Stomach smooth muscle (tissue), 2 donors: ENCODE measurements at regions not wholly inside any gene's neighbourhood (a gene's known extent, or its start where the extent isn't known, plus 50 kb on each side); places are given as distances from the start of the nearest gene placed in this dataset.

Experiments used
- H3K27ac ChIP-seq: one replicate; pipeline ENCODE4 v1.7.0; 2013; ENCODE audit warnings: mild to moderate bottlenecking, low read length, inconsistent platforms
- H3K27me3 ChIP-seq, 2 donors: one replicate each; pipeline ENCODE4 v1.7.0; 2013; ENCODE audit warnings: low read length in 2 of 2; ENCODE audit not compliant: insufficient read depth in 2 of 2, control insufficient read depth in 1 of 2
- H3K36me3 ChIP-seq, 2 donors: one replicate each; pipeline ENCODE4 v1.7.0; 2013; ENCODE audit warnings: low read length in 2 of 2; ENCODE audit not compliant: control insufficient read depth in 2 of 2, insufficient read depth in 2 of 2
- H3K4me1 ChIP-seq: one replicate; pipeline ENCODE4 v1.7.0; 2013; ENCODE audit warnings: low read length; ENCODE audit not compliant: control insufficient read depth, insufficient read depth
- H3K4me3 ChIP-seq, 2 donors: one replicate each; pipeline ENCODE4 v1.7.0; 2013; ENCODE audit warnings: low read length in 2 of 2
- H3K9ac ChIP-seq, 2 donors: one replicate each; pipeline ENCODE4 v1.7.0; 2013; ENCODE audit warnings: low read length in 2 of 2, mild to moderate bottlenecking in 1 of 2
- H3K9me3 ChIP-seq, 2 donors: one replicate each; pipeline ENCODE4 v1.7.0; 2013; ENCODE audit warnings: low read length in 2 of 2; ENCODE audit not compliant: control insufficient read depth in 2 of 2
- donor health status: healthy.
- donor health status: Pancreatic carcinoma.

DNA sequence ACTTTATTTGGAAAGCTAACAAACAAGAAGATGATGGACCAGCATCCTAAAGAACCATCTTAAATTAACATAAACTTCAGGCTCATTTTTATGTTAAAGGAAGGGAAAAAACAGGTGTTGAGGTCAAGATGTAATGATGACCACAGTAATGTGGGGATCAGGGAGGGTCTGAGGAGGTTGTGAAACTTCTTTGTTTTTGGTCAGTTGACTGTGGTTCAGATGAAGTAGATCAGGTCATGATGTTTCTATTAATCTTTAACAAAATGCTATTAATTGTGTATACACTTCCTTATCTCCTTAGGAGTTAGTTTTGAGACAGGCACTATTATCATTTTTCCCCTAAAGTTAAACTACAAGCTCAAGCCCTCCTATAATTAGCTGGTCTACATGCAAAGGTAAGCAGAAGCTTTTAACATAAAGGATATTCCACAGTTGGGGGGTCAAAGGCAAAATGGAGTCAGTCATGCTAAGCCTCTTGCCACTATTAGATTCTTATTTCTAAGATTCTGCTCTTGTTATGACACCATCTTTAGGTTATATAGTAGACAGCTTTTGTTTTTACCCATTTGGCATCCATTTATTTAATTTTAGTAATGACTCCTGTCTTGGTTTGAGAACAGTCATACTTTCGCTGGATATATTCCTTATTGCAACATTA lies 800.1 kb upstream of the PCDH9 start:
- Histone ChIP-seq H3K9me3 (no peaks in the 10 kb centered on the region), H3K9ac (no peak overlapping the region), H3K36me3 (no peaks in the 10 kb centered on the region), H3K27ac (no peak overlapping the region), H3K27me3 (no peaks in the 10 kb centered on the region), H3K4me1 (no peaks in the 10 kb centered on the region), H3K4me3 (no peak overlapping the region)

GRCh38 chr13:68028701-68029100 lies 798.6 kb upstream of the PCDH9 start:
- Histone ChIP-seq H3K4me3 (no peak overlapping the region), H3K27me3 (no peaks in the 10 kb centered on the region), H3K36me3 (no peaks in the 10 kb centered on the region), H3K27ac (no peak overlapping the region), H3K9me3 (no peaks in the 10 kb centered on the region), H3K4me1 (no peaks in the 10 kb centered on the region), H3K9ac (no peak overlapping the region)

GRCh38 chr13:68027306-68027705 lies 797.2 kb upstream of the PCDH9 start:
- Histone ChIP-seq H3K4me1 (no peaks in the 10 kb centered on the region), H3K27me3 (no peaks in the 10 kb centered on the region), H3K36me3 (no peaks in the 10 kb centered on the region), H3K4me3 (no peak overlapping the region), H3K9ac (no peak overlapping the region), H3K9me3 (no peaks in the 10 kb centered on the region), H3K27ac (no peak overlapping the region)

DNA sequence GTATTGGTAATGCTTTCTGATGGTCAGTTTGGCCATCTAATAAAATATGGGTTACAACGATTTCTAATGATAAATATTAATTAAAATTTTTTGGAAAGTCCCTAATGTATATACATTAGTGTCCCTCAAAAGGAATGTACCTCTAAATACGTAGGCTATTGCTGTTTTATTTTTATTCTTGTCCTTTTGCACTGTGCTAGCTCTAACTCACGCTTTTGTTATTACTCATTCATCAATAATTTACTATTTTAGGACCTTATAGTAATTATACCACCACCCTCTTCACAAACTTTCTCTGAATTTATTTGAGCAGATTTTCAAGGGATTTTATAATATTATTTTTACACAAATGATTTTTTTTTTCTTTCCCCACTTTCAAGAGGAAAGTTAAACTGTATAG lies 795.9 kb upstream of the PCDH9 start:
- no peak overlapping the region for H3K27ac ChIP-seq
- no peaks in the 10 kb centered on the region for H3K9me3 ChIP-seq
- H3K9ac ChIP-seq, result no peak overlapping the region
- no peaks in the 10 kb centered on the region for H3K4me1 ChIP-seq
- no peaks in the 10 kb centered on the region for H3K27me3 ChIP-seq
- no peak overlapping the region for H3K4me3 ChIP-seq
- no peaks in the 10 kb centered on the region for H3K36me3 ChIP-seq

DNA sequence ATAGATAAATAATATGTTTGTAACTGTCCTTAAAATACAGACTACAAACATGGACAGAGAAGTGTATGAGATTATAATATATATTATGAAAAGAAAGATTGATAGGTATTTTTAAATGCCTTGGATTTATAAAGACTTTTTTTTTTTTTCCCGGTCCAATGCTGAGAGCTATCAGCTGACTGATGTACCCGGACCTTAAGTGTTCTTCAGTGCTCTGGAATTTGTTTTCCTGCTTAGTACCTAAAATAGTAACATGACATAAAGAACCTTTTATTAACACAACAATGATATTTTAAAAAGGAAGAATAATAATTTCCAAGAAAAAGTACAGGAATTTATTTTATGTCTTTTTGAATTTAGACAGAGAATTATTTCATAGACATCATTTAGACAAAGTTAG lies 795.5 kb upstream of the PCDH9 start:
- H3K27ac ChIP-seq, result no peak overlapping the region
- no peaks in the 10 kb centered on the region for H3K4me1 ChIP-seq

DNA sequence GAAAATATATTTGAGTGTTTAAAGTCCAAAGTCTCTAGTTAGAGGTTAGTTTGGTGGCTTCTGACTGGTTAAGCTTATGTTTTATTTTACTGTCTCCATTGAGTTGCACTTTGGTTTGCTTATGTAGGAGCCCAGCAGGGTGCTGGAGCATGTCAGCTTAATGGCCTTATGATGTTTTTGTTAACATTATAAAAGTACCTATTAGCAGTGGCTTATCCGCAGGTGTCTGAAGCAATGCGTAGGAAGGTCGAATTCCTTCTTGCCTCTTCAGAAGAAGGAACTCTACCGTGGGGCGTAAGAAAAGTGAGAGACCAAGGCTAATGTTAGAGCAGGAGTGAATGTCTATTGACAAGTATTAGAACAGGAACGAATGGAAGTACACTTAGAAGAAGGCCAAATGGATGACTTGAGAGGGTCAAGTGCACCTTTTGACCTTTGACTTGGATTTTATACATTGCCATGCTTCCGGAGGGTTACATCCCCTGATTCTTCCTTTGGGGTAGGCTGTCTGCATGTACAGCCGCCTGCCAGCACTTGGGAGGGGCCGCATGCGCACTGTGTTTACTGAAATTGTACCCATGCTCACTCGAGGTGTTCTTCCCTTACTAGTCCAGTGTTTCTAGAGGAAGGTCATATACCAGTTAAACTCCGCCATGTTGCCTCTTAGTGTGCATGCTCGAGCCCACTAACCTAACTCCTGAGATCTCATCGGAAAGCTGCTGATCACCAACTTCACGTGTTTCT lies 793.9 kb upstream of the PCDH9 start:
- Histone ChIP-seq H3K27ac (no peak overlapping the region), H3K27me3 (no peaks in the 10 kb centered on the region)

More for the DNA sequence above, 795.5 kb upstream of the PCDH9 start:
- Histone ChIP-seq H3K36me3 (no peaks in the 10 kb centered on the region), H3K9me3 (no peaks in the 10 kb centered on the region), H3K27me3 (no peaks in the 10 kb centered on the region), H3K9ac (no peak overlapping the region), H3K4me3 (no peak overlapping the region)

GRCh38 chr13:68019901-68020300 lies 789.8 kb upstream of the PCDH9 start:
- Histone ChIP-seq H3K36me3 (no peaks in the 10 kb centered on the region), H3K27ac (no peak overlapping the region), H3K27me3 (no peaks in the 10 kb centered on the region), H3K4me1 (no peaks in the 10 kb centered on the region), H3K9me3 (no peaks in the 10 kb centered on the region), H3K4me3 (no peak overlapping the region), H3K9ac (no peak overlapping the region)

More for the DNA sequence above, 793.9 kb upstream of the PCDH9 start:
- Histone ChIP-seq H3K9me3 (no peaks in the 10 kb centered on the region), H3K4me3 (no peak overlapping the region), H3K36me3 (no peaks in the 10 kb centered on the region), H3K9ac (no peak overlapping the region), H3K4me1 (no peaks in the 10 kb centered on the region)

- no peaks in the 10 kb centered on the region for H3K9me3 ChIP-seq
- no peak overlapping the region for H3K27ac ChIP-seq
- H3K4me3 ChIP-seq, result no peak overlapping the region
- H3K9ac ChIP-seq, result no peak overlapping the region
- H3K27me3 ChIP-seq, result no peaks in the 10 kb centered on the region
- no peaks in the 10 kb centered on the region for H3K36me3 ChIP-seq
- H3K4me1 ChIP-seq, result no peaks in the 10 kb centered on the region
These were observed 779.4 kb upstream of the PCDH9 start for GRCh38 chr13:68009546-68009945.

- no peaks in the 10 kb centered on the region for H3K9me3 ChIP-seq
- H3K9ac ChIP-seq, result no peak overlapping the region
- H3K27ac ChIP-seq, result no peak overlapping the region
- H3K4me3 ChIP-seq, result no peak overlapping the region
- H3K4me1 ChIP-seq, result no peaks in the 10 kb centered on the region
- H3K27me3 ChIP-seq, result no peaks in the 10 kb centered on the region
- H3K36me3 ChIP-seq, result no peaks in the 10 kb centered on the region
These were observed 777.4 kb upstream of the PCDH9 start for GRCh38 chr13:68007576-68007975.

DNA sequence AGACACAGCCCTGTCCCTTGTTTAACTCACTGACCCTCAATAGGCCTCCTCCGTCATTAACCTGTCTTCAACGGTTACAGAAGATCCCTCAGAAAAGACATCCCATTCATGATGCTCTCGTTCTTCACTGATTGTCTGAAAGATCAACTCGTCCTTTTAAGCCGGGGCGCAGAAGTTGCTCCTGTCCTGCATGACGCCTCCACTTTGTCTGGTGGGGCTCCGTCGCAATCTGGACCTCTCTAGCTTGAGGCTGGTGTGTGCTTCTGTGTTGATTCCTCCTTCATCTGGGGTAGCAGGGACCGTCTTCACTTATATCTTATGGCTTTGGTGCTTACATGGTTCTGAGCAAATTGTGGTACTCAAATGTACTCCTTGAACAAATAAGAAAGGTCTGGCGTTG lies 766.0 kb upstream of the PCDH9 start:
- Histone ChIP-seq H3K9ac (no peak overlapping the region), H3K9me3 (no peaks in the 10 kb centered on the region), H3K27ac (no peak overlapping the region), H3K27me3 (no peaks in the 10 kb centered on the region), H3K36me3 (no peaks in the 10 kb centered on the region), H3K4me1 (no peaks in the 10 kb centered on the region), H3K4me3 (no peak overlapping the region)

- H3K36me3 ChIP-seq, result no peaks in the 10 kb centered on the region
- H3K4me1 ChIP-seq, result no peaks in the 10 kb centered on the region
- no peak overlapping the region for H3K4me3 ChIP-seq
- no peaks in the 10 kb centered on the region for H3K27me3 ChIP-seq
- no peaks in the 10 kb centered on the region for H3K9me3 ChIP-seq
- no peak overlapping the region for H3K9ac ChIP-seq
- no peak overlapping the region for H3K27ac ChIP-seq
These were observed 760.7 kb upstream of the PCDH9 start for GRCh38 chr13:67990868-67991267.
